ENCODE measurements at regions not wholly inside any gene's neighbourhood (a gene's known extent, or its start where the extent isn't known, plus 50 kb on each side); places are given as distances from the start of the nearest gene placed in this dataset.
A peak's percentile ranks its signal among the peaks of the same experiment; 100 is the strongest.

DNA sequence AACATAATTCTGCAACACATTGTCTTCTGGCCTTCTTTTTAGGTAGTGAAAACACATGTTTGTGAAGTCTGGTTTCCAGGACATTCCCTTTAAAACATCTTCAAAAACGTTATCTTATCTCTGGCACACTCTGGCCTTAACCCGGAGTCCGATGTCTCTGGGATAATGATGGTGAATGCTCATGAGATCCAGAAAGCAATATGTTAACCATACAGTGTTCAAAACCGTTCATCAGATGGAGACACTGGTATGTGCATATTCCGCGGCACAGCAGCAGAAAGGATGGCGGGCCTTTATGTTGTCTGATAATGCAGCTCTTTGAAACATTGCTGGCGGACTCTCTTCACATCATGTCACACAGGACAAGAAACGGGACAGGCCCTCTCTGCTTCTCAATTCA is 605.2 kb downstream of the CCDC171 start:
- DNase-seq, result no peak

- DNase-seq, result no peak
These were observed 608.6 kb downstream of the CCDC171 start for GRCh38 chr9:16161483-16161882.

DNA sequence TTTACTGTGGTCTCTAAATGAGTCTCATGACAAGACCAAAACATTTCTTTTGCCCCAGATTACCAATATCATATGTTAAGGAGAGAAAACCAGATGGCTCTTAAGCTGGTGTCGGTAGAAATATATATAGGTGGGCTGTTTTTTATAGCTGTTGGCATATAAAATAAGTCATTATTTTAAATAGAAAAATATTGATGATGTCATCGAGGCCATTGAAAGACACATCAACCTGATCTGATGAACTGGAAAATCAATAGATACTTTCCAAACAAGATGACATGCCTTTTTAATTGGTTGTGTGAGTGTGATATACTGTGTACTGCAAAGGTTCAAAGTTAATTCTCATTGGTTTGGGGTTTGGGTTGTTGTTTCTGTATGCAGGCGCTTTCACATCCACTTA is 617.3 kb downstream of the CCDC171 start:
- DNase-seq, result no peak

GRCh38 chr9:16171911-16172310 is 619.1 kb downstream of the CCDC171 start:
- no peak for DNase-seq

DNA sequence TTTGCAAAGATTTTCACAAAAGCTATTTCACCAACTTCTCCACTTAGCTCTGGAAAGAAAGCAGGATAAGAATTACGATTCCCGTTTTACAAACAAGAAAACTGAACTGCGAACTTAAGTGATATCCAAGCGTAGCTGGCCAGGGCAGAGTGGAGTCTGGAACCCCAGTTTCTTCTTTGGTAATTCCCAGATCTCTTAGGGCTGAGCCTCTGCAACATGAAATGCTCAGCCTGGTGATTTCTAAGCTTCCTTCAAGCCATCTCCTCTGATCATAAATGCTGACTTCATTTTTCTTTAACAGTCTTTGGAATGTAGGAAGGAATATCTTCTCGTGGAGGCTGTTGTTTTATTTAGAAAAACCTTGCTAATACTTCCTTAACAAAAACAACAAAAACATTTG is 620.0 kb downstream of the CCDC171 start:
- DNase-seq, result no peak

- no peak for DNase-seq
These were observed 622.1 kb downstream of the CCDC171 start for GRCh38 chr9:16174915-16175314.

GRCh38 chr9:16175461-16175860 is 622.6 kb downstream of the CCDC171 start:
- DNase-seq, result no peak

DNA sequence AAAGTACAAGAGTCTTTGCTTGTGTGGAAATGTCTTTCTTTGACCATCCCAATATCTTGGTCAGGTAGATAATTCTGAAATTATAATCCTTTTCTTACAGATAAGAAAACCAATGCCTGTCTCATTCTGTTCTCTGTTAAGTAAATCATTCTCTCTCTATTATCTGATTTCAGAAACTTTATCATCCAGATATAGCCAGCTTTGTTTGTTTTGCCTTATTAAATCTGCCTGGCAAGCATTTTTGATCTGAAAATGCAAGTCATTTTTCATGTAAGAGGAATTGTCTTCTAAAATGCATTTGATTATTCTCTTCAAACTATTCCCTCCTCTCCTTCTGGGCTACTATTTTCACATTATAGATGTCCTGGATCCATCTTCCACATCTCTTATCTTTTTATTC is 625.5 kb downstream of the CCDC171 start:
- no peak for DNase-seq

DNA sequence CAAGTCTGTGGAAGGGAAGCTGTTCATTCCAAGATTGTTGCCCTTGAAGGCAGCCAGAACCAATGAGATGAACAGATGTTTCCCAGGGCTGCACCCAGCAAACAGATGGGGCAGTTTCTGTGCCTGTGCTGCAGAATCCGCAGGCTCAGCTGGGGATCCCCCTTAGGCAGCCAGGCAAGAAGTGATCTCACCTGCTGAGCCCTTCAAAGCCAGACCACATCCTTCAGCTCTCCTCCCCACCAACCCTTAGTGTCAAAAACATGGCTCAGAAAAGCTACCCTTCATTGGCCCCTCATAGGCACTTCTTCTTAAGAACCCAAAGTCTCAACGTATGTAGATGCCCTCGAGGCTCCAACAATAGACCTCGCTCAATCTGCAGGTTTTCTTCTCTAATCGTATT is 626.7 kb downstream of the CCDC171 start:
- DNase-seq, result no peak

- no peak for DNase-seq
These were observed 627.2 kb downstream of the CCDC171 start for GRCh38 chr9:16180091-16180490.

DNA sequence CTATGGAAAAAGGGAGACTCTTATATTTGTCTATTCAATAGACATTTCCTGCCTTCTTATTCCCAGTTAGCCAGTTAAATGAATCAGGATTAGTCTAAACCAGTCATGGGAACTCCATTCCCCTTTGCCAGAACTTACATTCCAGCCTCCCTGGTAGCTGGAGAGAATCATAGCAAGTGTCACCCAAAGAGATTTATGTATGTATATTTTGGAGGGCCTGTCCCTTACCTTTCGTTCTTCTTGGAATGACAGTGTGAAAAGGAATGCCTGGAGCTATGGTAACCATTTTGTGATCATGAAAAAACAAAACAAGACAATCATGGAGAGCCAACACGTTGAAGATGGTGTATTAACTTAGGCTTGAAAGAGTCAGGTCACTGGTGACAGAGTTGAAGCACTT is 627.7 kb downstream of the CCDC171 start:
- DNase-seq, result no peak

DNA sequence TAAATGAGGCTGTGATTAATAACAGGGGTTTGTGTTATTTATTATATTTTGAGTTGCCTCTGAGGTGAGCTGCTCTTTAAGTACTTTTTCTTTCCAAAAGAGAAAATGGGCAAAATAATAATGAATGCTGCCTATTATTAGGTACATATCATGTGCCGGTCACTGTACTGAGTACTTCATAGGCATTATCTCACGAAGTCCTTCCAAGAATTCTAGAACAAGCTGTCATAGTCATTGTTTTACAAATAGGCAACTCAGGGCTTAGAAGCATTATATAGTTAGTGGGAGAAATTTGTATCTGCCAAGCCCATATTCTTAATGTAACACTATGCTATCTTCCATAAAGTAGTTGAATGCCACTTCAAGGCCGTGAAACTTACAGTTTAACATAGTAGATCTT is 628.7 kb downstream of the CCDC171 start:
- DNase-seq, result no peak

GRCh38 chr9:16182784-16183183 is 629.9 kb downstream of the CCDC171 start:
- no peak for DNase-seq

DNA sequence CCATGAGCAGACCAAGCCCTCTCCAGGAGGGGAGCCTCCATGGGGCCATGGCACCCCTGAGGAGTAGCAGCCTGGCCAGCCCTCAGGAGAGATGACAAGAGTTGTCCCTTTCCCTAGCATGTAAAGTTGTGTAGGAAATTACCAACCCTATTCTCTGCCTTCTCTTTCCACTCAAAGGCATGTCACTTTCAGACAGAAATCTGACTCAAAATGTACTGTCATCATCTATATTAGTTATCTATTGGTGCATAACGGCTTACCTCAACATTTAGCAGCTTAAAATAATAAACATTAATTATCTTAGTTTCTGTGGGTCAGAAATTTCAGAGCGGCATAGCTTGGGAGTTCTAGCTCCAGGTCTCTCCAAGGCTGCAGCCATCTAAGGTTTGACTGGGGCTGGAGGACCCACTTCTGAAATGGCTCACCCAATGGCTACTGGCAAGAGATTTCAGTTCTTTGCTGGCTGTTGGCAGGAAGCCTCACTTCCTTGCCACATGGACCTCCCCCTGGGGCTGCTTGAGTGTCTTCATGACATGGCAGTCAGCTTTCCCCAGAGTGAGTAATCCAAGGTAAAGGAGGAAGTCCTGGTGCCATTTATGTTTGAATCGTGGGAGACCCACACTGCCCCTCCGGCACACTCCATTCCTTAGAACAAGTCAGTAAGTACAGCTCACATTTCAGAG is 632.3 kb downstream of the CCDC171 start:
- DNase-seq, result no peak

- DNase-seq, result peak; percentile 69
These were observed 638.3 kb downstream of the CCDC171 start for GRCh38 chr9:16191191-16191590.

DNA sequence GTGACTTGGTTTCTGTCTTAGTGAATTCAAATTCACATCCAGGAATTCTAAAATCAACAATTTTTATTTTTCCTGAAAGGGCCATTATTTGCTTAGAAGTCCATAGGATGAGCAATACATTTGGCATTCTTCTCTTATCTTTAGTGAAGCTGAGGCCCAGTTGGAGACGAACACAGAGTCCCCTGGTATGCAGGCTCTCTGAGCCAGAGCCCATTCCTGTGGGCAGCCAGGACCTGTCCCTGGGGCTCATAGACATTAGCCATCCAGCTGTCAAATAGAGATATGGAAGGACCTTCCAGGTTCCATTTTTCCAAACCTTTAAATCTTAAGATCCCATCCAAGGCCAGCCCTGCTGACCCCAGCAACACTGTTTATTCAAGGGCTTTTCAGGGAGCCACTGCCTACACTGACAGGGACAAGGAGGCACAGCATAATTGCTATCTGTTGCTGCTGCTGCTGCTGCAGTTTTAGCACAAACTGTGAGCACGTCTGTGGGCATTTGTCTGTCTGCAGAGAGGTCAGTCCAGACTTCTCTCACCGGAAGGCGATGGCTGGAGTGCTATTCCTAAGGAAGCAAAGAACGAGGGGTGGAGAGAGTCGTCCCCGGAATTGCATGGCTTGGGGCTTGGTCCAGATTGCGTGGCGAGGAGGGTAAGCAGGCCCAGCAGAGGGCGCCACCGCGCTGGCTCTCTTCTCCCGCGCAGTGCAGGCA is 639.0 kb downstream of the CCDC171 start:
- peak; percentile 97 for DNase-seq

DNA sequence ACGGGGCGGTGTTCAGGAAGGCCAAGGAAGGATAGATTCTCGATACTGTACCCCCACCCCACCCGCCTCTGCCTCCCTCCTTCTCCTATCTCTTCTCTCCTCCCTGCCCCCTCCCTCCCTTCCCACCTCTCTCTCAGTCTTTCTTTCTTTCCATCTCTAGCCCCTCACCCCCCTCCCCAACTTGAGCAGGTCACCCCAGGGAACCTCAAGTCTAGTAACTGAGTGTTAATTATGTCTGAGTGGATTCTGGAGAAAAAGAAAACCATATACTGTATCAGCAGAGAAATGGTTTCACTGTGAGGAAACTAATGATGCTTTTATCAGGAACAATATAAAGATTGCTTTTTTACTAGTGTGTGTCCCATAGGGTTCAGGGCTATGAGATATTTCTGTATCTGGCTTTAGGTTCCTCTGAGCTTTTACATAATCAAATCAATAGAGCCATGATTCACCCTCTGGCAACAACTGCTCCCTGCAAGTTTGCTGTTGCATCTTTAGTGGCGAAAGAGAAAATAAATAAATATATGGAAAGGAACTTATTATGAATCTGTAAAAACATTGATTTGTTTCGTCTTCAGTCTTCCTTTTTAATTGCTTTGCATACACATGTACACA is 639.7 kb downstream of the CCDC171 start:
- no peak for DNase-seq

DNA sequence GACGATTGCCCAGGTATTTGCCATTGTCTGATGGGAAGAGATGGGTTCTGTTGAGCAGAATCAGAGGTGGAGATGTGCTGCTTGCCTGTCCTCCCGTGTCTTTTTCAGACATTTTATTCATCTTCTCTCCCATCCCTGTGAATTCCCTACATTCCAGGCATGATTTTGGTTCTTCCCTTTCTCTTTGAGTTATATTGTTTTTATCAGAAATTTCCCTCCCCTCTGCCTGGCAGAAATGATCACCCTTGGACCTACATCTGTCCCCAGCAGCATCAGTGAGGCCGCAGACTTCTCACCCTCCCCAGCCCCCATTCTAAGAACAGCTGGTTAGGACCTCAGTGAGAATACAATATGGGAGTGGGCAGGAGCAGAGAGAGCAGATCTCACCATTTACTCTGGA is 640.2 kb downstream of the CCDC171 start:
- no peak for DNase-seq

DNA sequence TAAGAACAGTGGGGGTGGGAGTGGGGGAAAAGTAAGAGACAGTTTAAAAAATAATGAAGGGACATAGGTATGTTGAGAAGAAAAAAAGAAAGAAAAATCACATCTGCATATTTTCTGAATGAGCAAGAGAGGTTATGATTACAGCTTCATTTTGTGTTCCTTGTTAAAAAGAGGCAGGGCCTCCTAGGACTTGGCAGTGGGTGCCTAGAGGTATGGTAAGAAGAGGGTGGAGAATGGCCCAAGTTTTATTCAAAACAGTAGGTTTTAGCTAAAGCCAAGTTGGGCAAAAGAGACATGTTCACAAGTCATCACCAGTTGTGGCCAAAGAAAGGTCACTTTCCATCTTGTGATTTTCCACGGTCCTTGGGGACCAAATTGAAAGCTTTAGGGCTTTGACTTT is 643.4 kb downstream of the CCDC171 start:
- no peak for DNase-seq

DNA sequence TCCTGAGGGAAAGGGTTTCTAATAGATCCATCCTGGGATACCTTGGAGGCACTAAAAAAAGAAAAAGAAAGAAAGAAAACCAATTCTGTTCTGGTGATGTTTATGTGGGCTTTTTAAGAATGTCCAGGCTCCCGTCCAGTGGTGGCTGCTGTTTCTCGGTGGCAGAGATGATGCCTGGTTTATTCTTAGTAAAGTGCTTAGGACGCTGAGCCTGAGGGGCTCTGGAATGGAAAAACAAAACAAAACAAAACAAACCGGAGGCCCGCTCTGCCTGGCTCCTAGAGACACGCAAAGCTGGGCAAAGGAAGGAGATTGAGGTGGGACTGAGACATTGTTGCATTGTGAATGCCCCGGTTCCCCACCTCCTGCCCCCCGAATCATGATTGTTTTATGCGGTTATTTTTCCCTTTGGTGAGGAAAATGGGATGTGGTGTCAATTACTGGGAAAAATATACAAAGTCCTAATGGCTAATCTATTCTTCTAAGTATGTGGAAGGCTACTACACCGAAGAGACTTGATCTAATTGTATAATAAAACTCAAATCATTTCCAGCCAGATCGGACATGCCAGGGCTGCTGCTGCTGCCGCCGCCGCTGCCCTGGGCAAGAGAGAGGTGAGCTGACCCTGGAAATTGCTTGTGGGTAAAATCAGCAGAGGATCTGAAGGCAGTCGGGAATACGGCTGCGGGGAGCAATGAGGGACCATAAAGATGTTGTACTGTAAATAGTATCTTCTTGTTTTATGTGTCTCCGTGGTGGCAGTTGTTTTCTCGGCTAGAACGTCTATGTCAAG is 644.9 kb downstream of the CCDC171 start:
- DNase-seq, result no peak

GRCh38 chr9:16198996-16199395 is 646.2 kb downstream of the CCDC171 start:
- no peak for DNase-seq

- DNase-seq, result no peak
These were observed 649.4 kb downstream of the CCDC171 start for GRCh38 chr9:16202221-16202620.

DNA sequence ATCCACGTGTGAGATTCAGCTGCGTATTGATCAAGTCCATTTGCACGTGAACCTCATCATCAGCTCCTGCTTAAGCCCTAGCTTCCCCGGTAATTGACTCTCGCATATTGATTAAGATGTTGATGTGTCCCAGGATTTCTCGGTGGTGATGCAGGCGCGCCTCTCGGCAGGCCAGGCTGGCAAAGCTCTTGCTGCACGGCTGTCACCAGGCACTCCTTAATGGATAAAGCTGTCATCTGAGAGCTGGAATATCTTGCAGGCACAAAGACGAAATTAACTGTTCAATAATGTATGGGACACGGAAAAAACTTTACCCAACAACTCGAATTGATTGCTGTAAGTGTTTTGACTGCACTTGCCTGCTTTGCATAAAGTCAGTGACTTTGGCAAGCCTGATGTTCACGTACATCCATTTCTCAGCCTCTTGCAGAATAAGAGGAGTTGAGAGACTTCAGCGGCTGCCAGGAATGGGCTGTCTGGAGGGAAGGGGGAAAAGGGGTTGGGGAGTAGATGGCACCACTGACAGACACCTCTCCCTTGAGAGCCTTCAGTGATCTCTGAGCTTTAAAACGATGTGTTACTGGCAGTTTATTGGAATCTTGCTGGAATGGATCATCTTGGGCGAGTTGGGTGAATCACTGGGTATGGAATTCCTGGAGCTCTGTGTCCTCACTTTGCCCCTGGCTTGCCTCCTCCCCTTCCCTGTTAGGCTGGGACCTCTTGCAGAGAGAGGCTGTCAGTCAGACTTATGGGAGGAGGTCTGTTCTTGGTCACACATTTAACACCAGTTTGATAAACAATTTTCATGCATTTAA is 650.3 kb downstream of the CCDC171 start:
- DNase-seq, result peak; percentile 93

Data from islet precursor cell (in vitro differentiated cells).